Fibroblast of skin of right quadriceps (primary cell): ENCODE measurements at regions not wholly inside any gene's neighbourhood (a gene's known extent, or its start where the extent isn't known, plus 50 kb on each side); places are given as distances from the start of the nearest gene placed in this dataset.

ENCODE experiments used
- DNase-seq: peaks from one replicate; pipeline ENCODE4 v3.0.0-alpha.2; 2013

DNA sequence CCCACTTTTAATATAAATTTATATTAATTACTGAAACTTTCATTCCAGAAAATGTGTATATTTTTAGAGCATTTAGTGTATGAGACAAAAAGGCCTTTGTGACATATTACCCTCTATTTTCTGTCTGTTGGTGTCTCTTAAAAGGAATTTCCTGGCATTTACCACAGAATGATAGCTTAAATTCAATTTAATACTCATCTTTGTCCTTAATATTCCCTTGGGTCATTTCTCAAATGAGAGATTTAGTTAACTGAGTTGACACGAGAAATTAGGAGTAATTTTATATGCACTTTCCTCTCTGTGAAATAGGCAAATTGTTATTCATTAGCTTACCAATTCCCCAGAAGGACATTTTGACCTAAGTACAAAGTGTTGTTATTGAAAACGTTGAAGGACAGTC is 101.7 kb upstream of the CTTNBP2 start:
- DNase-seq = no peak

DNA sequence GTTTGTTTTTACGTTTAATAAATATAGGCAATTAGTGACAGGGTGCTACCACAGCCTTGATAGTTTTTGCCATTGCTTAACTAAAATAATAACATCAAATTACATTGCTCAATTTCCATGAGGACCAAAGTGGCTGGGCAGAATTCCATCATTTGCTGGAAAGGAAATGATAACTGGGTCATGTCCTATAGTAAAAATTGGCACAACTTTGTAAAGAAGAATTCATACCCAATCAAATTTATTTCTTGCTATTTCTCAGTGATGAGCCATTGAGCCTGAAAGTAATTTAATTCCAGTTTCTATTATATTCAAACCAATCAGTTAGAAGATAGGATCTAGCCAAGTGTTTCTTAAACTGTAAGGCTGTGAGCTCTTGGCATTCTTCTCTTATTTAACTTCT is 102.2 kb upstream of the CTTNBP2 start:
- DNase-seq = no peak

DNA sequence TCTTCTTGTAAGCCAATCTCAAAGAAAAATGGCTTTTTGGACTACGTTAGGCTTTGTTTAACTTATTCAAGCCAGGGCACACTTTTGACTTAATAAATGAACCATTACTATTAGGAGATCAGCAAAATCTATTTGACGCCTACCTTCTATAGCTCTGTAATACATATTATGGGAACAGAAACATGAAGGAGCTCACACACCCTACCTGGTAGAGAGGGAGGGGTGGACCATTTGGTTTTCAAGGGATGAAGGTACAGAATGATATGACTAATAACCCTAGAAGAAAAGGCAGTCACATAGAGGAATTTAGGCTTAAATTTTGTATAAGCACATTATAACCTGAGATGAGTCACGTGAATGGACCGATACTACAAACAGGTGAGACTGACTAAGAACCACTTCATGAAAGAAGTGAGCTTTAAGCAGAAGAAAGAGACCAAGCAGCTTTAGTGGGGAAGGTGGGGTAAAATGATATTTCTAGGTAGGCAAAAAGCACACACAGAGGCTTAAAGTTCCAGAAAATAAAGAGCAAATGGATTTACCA is 106.8 kb upstream of the CTTNBP2 start:
- DNase-seq = no peak

DNA sequence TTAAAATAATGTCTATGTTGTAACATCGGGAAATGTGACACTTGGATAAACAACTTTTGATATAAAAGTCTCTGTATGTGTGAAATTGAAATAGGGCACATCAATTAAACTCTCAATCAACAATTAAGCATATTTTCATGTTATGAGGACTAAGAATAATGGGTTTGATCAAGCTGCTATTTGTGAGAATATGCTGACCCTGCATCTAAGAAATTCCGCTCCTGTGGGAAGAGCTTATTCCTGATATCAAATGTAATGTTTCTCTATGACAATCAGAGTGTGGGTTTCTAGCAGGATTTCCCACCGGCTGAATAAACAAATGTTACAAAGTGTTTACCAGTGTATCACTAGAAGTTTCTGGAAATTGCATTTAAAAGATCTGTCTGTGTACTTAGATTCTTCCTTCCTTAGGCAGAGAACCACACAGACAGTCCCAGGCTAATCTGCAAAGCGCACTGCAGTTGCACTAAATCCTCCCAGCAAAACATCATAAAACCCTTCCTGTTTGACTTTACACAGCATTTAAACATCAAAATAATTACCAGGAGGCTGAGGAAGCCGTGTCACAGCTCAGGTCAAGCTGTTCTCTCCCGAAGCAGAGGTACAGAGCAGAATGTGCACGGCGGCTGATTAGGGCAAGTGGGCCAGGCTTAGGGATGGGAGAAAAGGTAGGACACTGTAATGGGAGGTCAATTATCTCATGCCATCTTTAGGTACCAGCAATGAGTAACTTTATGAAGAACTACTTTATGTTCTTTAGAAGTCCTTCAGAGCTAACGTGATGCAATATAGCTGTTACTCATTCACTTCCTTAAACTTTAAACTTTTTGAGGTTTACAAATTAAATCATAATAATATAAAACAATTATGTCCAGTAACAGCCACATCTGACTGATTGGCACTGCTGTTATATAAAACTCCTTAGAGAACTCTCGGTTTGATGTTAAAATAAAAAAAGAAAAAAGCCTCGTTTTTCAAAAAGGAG is 109.1 kb upstream of the CTTNBP2 start:
- no peak for DNase-seq

DNA sequence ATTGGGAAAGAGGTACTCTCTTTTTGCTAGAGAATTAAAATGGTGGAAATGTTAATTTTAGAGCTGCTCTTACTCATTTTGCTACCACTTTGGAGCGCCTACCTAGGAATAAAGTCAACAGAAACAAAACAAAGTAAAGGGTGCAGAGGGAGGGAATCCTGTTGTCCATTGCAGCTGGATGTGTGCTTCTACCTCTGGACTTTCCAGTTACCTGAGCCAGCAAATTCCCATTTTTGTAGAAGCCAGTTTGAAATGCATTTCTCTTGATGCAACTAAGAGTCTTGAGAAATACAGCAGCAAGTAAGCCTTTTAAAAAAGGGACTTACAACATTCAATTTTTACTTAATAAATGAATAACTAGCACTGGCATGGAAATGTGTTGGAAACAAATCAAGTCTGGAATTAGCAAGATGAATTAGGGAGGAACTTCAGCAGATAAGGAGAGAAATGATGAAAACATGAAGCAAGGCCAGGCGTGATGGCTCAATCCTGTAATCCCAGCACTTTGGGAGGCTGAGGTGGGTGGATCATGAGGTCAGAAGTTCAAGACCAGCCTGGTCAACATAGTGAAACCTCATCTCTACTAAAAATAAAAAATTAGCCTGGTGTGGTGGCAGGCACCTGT is 113.5 kb upstream of the CTTNBP2 start:
- no peak for DNase-seq

DNA sequence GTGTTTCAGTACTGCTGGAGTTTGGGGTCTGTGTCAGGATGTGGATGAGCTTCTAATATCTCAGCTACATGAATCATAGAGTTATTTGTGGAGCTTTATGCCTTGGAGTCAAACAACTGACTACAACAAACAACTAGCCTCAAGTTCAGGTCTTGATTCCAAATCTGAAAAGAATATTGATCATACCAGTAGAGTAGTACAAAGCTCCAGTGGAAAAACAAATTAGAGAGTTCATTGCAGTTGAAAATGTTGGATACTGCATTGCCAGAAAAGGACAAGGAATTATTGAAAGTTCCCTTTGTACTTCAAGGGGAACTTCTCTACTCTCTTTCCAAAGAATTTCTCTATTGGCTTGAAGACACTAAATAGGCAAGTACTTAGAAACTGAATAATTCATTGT is 117.6 kb upstream of the CTTNBP2 start:
- DNase-seq = no peak

DNA sequence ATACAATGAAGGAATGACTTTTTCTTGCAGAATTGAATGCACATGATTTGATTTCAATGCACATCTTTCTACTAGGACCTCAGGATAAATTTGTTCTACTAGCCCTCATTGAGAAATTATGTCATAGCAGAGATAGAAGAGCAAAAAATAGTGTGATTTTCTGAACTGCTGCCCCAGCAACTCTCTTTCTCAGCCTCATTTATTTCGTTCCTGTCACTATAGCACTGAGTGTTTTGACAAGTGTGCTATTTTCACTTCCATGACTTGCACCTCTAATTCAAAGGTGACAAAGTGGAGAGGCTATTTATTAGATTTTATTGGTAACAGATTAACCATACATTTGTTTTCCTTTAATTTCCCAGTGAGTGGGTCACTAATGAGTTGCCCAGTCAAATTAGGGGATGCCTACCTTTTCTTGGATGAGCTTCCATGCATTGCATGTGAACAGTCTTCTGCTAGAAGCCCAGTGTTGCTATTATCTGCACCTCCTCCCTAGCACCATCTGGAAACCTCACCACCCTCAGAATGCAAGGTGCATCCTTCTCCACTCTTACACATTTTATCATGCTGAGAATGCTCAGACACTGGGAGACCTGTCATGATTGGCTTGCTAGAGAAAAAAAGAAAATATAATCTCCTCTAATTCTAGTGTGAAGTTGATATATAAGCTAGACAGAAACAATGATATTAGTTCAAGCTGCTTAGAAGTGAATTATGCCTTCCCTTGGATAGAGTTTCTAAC is 119.6 kb upstream of the CTTNBP2 start:
- DNase-seq = no peak

DNA sequence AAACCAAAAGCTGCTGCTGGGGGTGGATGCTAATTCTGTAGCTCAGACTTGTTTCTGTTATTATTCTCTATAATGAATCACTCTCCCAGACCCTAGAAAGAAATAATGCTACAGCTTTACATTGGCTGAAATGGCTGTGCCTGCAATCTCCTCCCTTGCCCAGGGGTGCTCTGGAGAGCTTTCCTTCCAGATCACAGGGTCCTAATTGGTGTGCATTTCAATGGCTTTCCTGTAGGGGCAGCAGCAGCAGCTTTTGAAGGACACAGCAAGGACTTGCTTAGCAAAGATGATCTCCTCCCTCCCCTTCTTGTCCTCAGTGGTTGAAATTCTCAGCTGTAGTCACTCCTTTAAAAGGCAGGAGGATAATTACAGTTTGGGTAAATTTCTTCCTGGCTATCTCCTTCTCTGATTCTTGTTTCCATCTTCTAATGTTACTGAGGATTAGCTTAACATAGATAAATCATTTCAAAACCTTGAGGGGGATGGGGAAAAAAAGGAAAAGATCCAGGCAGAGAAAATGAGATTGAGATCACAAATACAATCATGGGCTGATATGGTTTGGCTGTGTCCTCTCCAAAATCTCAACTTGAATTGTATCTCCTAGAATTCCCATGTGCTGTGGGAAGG is 120.2 kb upstream of the CTTNBP2 start:
- DNase-seq = no peak

DNA sequence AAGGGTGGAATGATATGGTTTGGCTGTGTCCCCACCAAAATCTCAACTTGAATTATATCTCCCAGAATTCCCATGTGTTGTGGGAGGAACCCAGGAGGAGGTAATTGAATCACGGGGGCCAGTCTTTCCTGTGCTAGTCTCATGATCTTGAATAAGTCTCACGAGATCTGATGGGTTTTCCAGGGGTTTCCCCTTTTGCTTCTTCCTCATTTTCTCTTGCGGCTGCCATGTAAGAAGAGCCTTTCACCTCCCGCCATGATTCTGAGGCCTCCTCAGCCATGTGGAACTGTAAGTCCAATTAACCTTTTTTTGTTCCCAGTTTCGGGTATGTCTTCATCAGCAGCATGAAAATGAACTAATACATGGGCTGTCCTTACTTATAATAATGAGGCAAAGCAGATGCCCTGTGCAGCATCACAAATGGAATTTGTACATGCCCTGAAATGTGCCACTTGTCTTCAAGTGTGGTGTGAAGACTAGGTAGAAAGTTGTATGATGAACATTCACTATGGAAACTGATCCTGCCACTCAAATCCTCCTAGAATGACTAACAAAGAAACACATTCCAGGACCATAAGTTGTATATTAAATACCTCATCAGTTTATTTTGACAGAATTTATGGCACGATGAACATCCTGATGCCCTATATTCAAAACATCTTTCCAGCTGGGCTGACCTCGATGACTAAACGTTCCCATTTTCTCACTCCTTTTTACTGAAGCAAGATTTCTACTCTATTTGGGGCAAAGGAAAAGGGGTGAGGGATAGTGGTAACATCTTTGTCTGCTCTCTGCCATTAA is 122.8 kb upstream of the CTTNBP2 start:
- DNase-seq = no peak

DNA sequence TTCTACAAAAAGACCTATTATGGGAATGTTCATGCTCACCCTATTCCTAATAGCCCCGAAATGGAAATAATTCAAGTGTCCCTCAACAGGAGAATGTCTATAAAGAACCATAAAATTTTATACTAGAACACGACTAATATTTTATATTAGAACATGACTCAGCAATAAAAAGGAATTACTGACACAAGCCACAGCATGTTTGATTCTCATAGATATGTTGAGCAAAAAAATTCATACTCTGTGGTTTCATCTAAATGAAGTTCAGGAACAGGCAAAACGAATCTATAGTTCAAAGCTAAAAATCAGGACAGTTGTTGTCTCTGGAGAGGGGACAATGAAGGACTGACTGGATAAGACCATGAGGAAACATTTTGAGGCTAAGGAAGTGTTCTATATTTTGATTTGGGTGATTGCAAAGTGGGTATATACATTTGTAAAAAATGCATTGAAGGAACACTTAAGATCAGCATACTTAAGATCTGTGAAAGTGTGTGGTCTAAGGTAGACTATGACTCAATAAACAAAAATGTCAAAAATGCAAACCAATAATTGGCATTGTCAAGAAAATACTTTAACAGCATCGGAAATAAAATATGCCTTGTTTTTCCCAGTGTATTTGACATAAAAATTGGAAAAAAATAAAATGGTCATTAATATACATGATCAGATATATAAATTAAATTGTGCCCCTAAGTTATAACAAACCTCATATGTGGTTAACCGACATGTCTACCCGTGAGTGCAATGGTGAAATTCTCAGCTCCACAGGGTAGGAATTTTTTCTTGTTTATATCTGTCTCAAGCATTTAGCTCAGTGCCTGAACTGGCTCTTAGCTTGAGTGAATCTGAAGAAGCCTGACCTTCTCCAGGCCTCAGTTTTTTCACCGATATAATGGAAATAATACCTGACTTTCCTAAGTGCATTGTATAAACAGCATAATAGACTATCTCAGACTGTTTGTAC is 124.9 kb upstream of the CTTNBP2 start:
- DNase-seq = no peak

DNA sequence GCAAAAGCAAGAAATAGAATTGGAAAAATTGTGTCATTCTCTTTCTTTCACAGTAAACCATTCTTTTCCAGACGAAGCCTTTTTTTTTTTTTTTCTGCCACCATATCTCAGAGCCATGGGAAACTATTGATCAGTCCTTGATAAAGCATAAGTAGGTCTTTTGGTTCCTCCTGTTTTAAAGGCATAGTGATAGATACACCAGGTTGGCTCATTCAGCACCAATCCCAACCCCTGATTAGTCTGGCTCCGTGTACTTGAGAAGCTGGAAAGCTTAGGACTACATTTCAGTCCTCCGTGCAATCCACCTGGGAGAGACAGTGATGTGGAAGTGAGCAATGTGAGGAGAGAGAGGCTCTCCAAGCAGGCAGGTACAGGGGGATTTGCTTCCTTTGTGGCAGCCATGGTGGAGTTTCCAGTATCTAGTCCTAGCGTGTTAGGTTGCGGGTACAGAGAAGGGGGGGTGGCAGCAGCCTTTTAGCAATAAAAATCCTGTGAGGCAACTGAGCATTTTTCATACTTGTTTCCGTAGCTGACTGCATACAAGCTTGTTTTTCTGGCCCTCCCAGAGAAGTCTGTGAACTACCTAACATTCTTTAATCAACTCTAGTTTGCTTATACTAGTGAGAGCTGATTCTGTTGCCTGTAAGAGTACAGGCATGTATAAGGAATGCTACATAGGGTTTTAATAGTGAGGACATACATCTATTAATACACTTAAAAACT is 127.4 kb upstream of the CTTNBP2 start:
- no peak for DNase-seq

DNA sequence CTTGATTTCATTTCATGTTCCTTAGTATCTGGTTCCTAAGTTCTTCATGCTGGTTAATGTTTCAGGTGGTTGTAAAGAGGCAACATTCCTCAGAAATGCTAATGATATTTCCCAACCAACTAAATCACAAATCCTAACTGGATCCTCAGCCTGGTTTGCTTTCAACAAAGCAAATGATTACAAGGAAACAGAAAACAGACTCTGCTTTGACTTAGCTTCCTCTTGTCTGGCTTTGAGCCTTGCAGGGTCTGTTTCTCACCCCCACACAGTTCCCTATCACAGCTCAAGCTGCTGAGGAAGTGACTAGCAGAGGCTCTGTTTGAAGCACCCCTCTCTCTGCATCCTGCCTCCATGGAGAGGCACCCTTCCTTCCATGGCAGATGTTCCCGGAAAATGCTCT is 130.2 kb upstream of the CTTNBP2 start:
- no peak for DNase-seq

DNA sequence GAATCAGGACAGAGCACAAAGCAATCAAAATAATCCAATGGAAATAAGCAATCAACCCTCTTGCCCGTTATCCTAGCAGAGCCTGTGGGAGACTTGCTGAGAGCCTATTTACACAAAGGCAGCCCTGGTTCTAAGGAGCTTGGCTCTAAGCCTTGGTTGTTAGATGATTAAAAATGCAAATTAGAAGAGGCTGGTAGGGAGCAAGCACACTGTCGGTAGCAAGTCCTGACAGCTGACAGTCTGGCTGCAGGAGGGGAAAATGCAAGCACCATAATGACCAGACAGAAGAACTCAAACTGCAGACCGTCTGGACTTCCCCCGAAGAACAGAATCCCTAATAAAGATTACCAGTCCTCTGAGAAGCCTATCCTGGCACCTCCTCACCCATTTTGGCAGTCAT is 131.8 kb upstream of the CTTNBP2 start:
- DNase-seq = no peak

DNA sequence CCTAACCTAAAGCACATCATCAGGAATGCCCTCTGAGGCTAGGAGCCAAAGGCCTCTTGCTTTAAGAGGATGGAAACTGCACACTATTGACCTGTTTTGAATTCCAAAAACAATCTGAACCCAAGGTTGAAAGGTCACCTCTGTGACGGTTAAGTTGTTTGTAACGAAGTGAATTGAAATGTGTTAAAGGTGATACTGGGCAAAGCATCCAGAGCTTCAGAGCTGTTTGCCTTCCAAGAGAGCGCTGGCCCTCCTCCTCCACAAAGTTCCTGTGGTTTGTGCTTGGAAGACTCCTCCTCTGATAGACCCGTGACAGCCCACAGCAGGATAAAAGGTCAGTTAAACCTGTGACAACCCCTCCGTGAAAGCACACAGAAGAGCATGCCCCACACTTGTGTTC is 133.7 kb upstream of the CTTNBP2 start:
- DNase-seq = no peak

DNA sequence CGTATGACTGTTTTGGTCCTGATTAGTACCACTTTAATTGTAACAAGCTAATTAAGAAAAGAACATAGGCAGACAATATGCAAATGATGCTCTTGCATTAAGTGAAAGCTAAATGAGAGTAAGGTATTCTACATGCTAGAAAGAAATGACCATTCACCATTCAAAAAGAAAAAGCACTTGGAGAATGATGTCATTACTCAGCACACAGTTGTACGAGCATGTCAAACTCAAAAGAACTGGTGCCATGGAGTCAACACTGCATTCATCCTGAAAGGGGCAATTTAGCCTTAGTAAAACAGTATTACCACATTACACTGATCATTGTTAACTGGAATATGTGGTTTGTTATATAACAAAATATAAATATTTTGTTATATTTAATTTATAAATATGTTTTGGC is 136.2 kb upstream of the CTTNBP2 start:
- DNase-seq = no peak

DNA sequence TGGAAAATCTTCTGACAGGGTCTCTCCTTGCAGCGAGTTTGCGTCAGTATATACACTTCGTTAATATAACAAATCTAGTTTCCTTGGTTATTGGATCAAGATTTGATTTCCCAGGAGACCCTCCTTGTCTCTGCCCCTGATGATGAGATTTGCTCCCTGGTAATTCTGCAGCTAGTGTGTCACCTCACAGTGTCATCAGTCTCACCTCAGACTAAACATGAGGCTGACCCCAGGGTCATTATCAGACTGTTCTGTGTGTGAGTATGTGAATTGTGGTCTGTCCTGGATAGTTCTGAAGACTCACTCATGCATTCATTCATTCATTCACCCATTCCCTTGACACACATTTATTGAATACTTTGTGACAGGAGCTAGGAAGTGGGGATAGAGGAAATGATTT is 138.4 kb upstream of the CTTNBP2 start:
- DNase-seq = no peak

DNA sequence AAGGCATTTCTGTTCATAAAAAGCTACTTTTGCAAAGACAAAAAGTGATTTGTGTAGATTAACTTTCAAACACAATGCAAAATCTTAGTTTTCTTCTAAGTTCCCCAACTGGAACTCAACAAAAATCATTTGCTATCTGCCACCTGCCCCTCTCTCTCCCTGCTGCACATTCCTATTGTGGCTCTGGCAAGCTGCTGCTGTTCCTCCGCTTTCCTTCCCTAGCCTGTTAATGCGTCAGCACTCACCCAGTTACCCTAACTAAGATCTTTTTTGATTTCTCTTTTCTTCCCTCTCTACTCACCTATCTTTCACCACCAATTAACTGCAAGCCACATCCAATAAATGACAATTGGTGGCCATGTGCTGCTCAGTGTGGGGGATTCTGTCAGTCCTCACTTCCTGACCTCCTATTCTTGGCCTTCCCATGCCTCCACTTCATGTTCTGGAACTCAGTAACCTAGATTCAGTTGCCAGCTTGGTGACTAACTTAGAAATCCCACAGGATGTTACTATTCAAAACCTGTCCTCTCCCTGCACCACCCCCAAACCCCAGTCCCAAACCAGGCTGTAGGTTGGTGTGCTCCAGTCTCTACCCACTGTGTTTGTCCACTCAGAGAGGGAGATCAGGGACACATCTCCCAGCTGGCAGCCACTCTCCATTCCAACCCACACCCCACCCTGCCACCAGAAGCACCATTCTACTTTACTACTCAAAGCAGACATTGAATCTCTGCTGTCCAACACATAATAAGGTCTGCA is 140.2 kb upstream of the CTTNBP2 start:
- DNase-seq = no peak

DNA sequence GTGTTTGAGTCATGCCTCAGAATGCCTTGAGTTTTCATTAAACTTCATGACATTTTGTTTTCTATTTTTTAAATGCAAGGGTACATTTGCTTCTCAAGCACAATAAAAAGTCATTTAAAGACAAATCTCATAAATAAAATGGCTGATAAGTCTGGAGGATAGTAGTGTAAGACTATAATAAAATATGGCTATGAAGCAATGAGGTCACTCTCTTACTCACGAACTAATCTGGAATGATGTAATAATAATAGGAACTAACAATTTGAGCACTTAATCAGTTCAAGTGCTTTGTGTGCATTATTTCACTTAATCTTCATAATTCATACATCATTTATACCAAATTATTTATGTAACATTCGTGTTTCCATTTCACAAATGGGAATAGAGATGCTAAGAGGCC is 149.3 kb upstream of the CTTNBP2 start:
- no peak for DNase-seq

DNA sequence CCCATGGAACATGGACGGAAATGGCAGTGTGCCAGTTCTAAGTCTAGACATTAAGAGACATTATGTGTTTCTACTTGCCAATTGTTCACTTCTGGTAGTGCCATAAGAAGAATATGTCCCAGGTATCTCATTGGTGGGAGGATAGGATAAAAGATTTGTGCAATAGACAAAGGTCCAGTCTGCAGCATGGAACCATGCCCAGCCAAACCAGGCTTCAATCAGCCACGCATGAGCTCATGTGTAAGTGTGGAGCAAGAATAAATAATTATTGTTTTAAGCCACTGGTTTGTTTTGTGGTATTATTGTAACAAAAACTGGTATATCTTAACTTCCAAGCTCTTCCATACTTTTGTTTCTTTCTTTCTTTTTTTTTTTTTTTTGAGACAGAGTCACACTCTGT is 153.6 kb upstream of the CTTNBP2 start:
- no peak for DNase-seq
